ENCODE measurements at regions not wholly inside any gene's neighbourhood (a gene's known extent, or its start where the extent isn't known, plus 50 kb on each side); places are given as distances from the start of the nearest gene placed in this dataset.
A peak's percentile ranks its signal among the peaks of the same experiment; 100 is the strongest.
"Not testable (repeated sequence)": the region's sequence is repeated elsewhere in the genome, so short reads cannot be mapped to it uniquely, and the experiment has no call there.

GRCh38 chr5:57650360-57651069 is 167.9 kb upstream of the ACTBL2 start:
- H3K36me3 ChIP-seq (replicated peaks in 1 of 2; ENCODE audit: insufficient read depth in 1 of 2, low read depth in 2 of 2): no peaks in the 10 kb centered on the region
- H3K4me1 ChIP-seq: peaks cover 4% of the 10 kb centered on the region
- DNase-seq (peak; percentile 43 to 62 (median 62)), ATAC-seq (peak; percentile 81)
- TF ChIP-seq CTCF (IDR thresholded peaks at IDR 0.05) (peak; percentile 39 to 77 (median 70)), POLR2A (IDR thresholded peaks at IDR 0.05) (no peak)
- 50 to 54% methylated on average over 3 to 6 of the region's 6 CpGs for WGBS, 2 donors
- no peak overlapping the region for H3K4me3 ChIP-seq
- H3K27ac ChIP-seq: no peak overlapping the region
- no peaks in the 10 kb centered on the region for H3K27me3 ChIP-seq
- H3K9me3 ChIP-seq: no peaks in the 10 kb centered on the region
- intact Hi-C loops (cut with DNase I): no loop called here

GRCh38 chr5:57642698-57643097 is 160.1 kb upstream of the ACTBL2 start:
- Histone ChIP-seq H3K27me3 (no peaks in the 10 kb centered on the region), H3K9me3 (no peaks in the 10 kb centered on the region), H3K4me3 (no peak overlapping the region), H3K4me1 (no peaks in the 10 kb centered on the region), H3K36me3 (replicated peaks in 1 of 2; ENCODE audit: insufficient read depth in 1 of 2, low read depth in 2 of 2) (no peaks in the 10 kb centered on the region), H3K27ac (no peak overlapping the region)
- intact Hi-C loops (cut with DNase I): no loop called here
- TF ChIP-seq CTCF (IDR thresholded peaks at IDR 0.05): no peak
- TF ChIP-seq POLR2A (IDR thresholded peaks at IDR 0.05): no peak
- no peak for DNase-seq
- no peak for ATAC-seq
- 80 to 85% methylated on average over 2 of the region's 2 CpGs for WGBS, 2 donors

- Histone ChIP-seq H3K4me1 (no peaks in the 10 kb centered on the region), H3K4me3 (no peak overlapping the region), H3K9me3 (no peaks in the 10 kb centered on the region), H3K36me3 (replicated peaks in 1 of 2; ENCODE audit: insufficient read depth in 1 of 2, low read depth in 2 of 2) (no peaks in the 10 kb centered on the region), H3K27me3 (no peaks in the 10 kb centered on the region), H3K27ac (no peak overlapping the region)
- ATAC-seq: no peak
- DNase-seq: no peak
- intact Hi-C loops (cut with DNase I): no loop called here
- WGBS, 2 donors: 89 to 93% methylated on average over 4 of the region's 4 CpGs
- no peak for TF ChIP-seq POLR2A (IDR thresholded peaks at IDR 0.05)
- no peak for TF ChIP-seq CTCF (IDR thresholded peaks at IDR 0.05)
Measured at GRCh38 chr5:57642066-57642465, 159.5 kb upstream of the ACTBL2 start.

GRCh38 chr5:57635146-57635777 is 152.7 kb upstream of the ACTBL2 start:
- Histone ChIP-seq H3K27me3 (no peaks in the 10 kb centered on the region), H3K4me3 (no peak overlapping the region), H3K9me3 (no peaks in the 10 kb centered on the region), H3K4me1 (no peaks in the 10 kb centered on the region), H3K36me3 (replicated peaks in 1 of 2; ENCODE audit: insufficient read depth in 1 of 2, low read depth in 2 of 2) (no peaks in the 10 kb centered on the region), H3K27ac (no peak overlapping the region)
- 91 to 92% methylated on average over 3 of the region's 3 CpGs for WGBS, 2 donors
- no peak for TF ChIP-seq CTCF (IDR thresholded peaks at IDR 0.05)
- TF ChIP-seq POLR2A (IDR thresholded peaks at IDR 0.05): no peak
- ATAC-seq: no peak
- DNase-seq: no peak
- intact Hi-C loops (cut with DNase I): no loop called here

GRCh38 chr5:57632937-57633336 is 150.3 kb upstream of the ACTBL2 start:
- no peaks in the 10 kb centered on the region for H3K36me3 ChIP-seq (replicated peaks in 1 of 2; ENCODE audit: insufficient read depth in 1 of 2, low read depth in 2 of 2)
- no peaks in the 10 kb centered on the region for H3K27me3 ChIP-seq
- no peak overlapping the region for H3K4me3 ChIP-seq
- H3K9me3 ChIP-seq: no peaks in the 10 kb centered on the region
- intact Hi-C loops (cut with DNase I): no loop called here
- WGBS, 2 donors: 69 to 72% methylated on average over 1 of the region's 1 CpG
- H3K4me1 ChIP-seq: peaks cover 9% of the 10 kb centered on the region
- ATAC-seq (no peak), DNase-seq (no peak)
- no peak overlapping the region for H3K27ac ChIP-seq
- TF ChIP-seq CTCF (IDR thresholded peaks at IDR 0.05) (no peak), POLR2A (IDR thresholded peaks at IDR 0.05) (no peak)

GRCh38 chr5:57631139-57631538 is 148.5 kb upstream of the ACTBL2 start:
- H3K27me3 ChIP-seq; DNase-seq; H3K4me3 ChIP-seq; H3K27ac ChIP-seq; ATAC-seq; H3K36me3 ChIP-seq (replicated peaks in 1 of 2; ENCODE audit: insufficient read depth in 1 of 2, low read depth in 2 of 2); H3K9me3 ChIP-seq; H3K4me1 ChIP-seq; intact Hi-C loops (cut with DNase I): not testable (repeated sequence)
